Stimulated activated CD4-positive, alpha-beta T cell treated with anti-CD3 and anti-CD28 coated beads, Interleukin-12 subunit alpha, Interleukin-12 subunit beta, amount 100 ng/mL, for 24 hours (primary cell): ENCODE measurements at regions not wholly inside any gene's neighbourhood (a gene's known extent, or its start where the extent isn't known, plus 50 kb on each side); places are given as distances from the start of the nearest gene placed in this dataset.
A peak's percentile ranks its signal among the peaks of the same experiment; 100 is the strongest.

ENCODE experiments used
- DNase-seq, 2 experiments: peaks; one replicate each; pipeline ENCODE4 v3.0.0-alpha.2; 2020; ENCODE audit warnings: low read depth in 2 of 2

GRCh38 chr2:104407641-104408040 is 446.3 kb upstream of the POU3F3 start:
- no peak for DNase-seq

- DNase-seq = no peak
Observed at GRCh38 chr2:104408266-104408665, 445.6 kb upstream of the POU3F3 start.

- DNase-seq = no peak
Observed at GRCh38 chr2:104410136-104410535, 443.8 kb upstream of the POU3F3 start.

GRCh38 chr2:104412384-104412783 is 441.5 kb upstream of the POU3F3 start:
- DNase-seq = peak in 1 of 2 experiments; percentile 8

GRCh38 chr2:104413890-104414289 is 440.0 kb upstream of the POU3F3 start:
- no peak for DNase-seq

GRCh38 chr2:104415284-104415683 is 438.6 kb upstream of the POU3F3 start:
- no peak for DNase-seq

GRCh38 chr2:104416339-104417000 is 437.4 kb upstream of the POU3F3 start:
- no peak for DNase-seq

- DNase-seq = no peak
Observed at GRCh38 chr2:104420420-104420819, 433.5 kb upstream of the POU3F3 start.

GRCh38 chr2:104420953-104421352 is 433.0 kb upstream of the POU3F3 start:
- DNase-seq = no peak

GRCh38 chr2:104425850-104426595 is 427.9 kb upstream of the POU3F3 start:
- no peak for DNase-seq

GRCh38 chr2:104428155-104428554 is 425.8 kb upstream of the POU3F3 start:
- DNase-seq = no peak

- DNase-seq = no peak
Observed at GRCh38 chr2:104429639-104430358, 424.1 kb upstream of the POU3F3 start.

- no peak for DNase-seq
Observed at GRCh38 chr2:104430359-104430740, 423.6 kb upstream of the POU3F3 start.

GRCh38 chr2:104430852-104431251 is 423.1 kb upstream of the POU3F3 start:
- no peak for DNase-seq

GRCh38 chr2:104431701-104432121 is 422.2 kb upstream of the POU3F3 start:
- no peak for DNase-seq

GRCh38 chr2:104432401-104432800 is 421.5 kb upstream of the POU3F3 start:
- DNase-seq = no peak

- DNase-seq = no peak
Observed at GRCh38 chr2:104432991-104433390, 420.9 kb upstream of the POU3F3 start.

- DNase-seq = no peak
Observed at GRCh38 chr2:104433657-104434056, 420.3 kb upstream of the POU3F3 start.

GRCh38 chr2:104434318-104434792 is 419.6 kb upstream of the POU3F3 start:
- no peak for DNase-seq

- DNase-seq = no peak
Observed at GRCh38 chr2:104434966-104435365, 418.9 kb upstream of the POU3F3 start.

GRCh38 chr2:104438481-104438880 is 415.4 kb upstream of the POU3F3 start:
- no peak for DNase-seq

GRCh38 chr2:104443145-104443544 is 410.8 kb upstream of the POU3F3 start:
- no peak for DNase-seq

- no peak for DNase-seq
Observed at GRCh38 chr2:104444392-104444791, 409.5 kb upstream of the POU3F3 start.
